Breast epithelium (tissue), 3 donors: ENCODE measurements at regions not wholly inside any gene's neighbourhood (a gene's known extent, or its start where the extent isn't known, plus 50 kb on each side); places are given as distances from the start of the nearest gene placed in this dataset.
"Not testable (repeated sequence)": the region's sequence is repeated elsewhere in the genome, so short reads cannot be mapped to it uniquely, and the experiment has no call there.

Source experiments
- POLR2A ChIP-seq: fragments of 450-650 bp; IDR thresholded peaks from one replicate; pipeline ENCODE4 v1.6.1; 2016; ENCODE audit warnings: antibody characterized with exemption, mild to moderate bottlenecking, moderate library complexity
- TF ChIP-seq, protein P1 (sequence below), 3 donors: fragments of 450-650 bp; IDR thresholded peaks; one replicate each; pipeline ENCODE4 v1.5.1; 2016 to 2017; ENCODE audit warnings: antibody characterized with exemption in 3 of 3, mild to moderate bottlenecking in 3 of 3, moderate library complexity in 3 of 3

- TF ChIP-seq, protein P1, sequence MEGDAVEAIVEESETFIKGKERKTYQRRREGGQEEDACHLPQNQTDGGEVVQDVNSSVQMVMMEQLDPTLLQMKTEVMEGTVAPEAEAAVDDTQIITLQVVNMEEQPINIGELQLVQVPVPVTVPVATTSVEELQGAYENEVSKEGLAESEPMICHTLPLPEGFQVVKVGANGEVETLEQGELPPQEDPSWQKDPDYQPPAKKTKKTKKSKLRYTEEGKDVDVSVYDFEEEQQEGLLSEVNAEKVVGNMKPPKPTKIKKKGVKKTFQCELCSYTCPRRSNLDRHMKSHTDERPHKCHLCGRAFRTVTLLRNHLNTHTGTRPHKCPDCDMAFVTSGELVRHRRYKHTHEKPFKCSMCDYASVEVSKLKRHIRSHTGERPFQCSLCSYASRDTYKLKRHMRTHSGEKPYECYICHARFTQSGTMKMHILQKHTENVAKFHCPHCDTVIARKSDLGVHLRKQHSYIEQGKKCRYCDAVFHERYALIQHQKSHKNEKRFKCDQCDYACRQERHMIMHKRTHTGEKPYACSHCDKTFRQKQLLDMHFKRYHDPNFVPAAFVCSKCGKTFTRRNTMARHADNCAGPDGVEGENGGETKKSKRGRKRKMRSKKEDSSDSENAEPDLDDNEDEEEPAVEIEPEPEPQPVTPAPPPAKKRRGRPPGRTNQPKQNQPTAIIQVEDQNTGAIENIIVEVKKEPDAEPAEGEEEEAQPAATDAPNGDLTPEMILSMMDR (IDR thresholded peaks at IDR 0.05) = not testable (repeated sequence)
- TF ChIP-seq POLR2A = not testable (repeated sequence)
Measured at GRCh38 chr18:67126751-67127150, 389.8 kb downstream of the DSEL start.
